Progenitor cell of endocrine pancreas (in vitro differentiated cells): ENCODE measurements at regions not wholly inside any gene's neighbourhood (a gene's known extent, or its start where the extent isn't known, plus 50 kb on each side); places are given as distances from the start of the nearest gene placed in this dataset.
"Not testable (repeated sequence)": the region's sequence is repeated elsewhere in the genome, so short reads cannot be mapped to it uniquely, and the experiment has no call there.

ENCODE experiments used
- DNase-seq: peaks from one replicate; pipeline ENCODE4 v3.0.0; 2021; ENCODE audit warnings: low spot score; ENCODE audit not compliant: unreplicated experiment
- H3K27ac Mint-ChIP-seq: 2 replicates; pipeline ENCODE4 v1.8.0; 2021; ENCODE audit warnings: mild to moderate bottlenecking, moderate library complexity, mixed read lengths
- H3K27me3 Mint-ChIP-seq: 2 replicates; pipeline ENCODE4 v1.8.0; 2021; ENCODE audit warnings: mixed read lengths
- H3K36me3 Mint-ChIP-seq: 2 replicates; pipeline ENCODE4 v1.8.0; 2022; ENCODE audit warnings: mixed read lengths; ENCODE audit not compliant: insufficient read depth
- H3K4me1 Mint-ChIP-seq: 2 replicates; pipeline ENCODE4 v1.8.0; 2021; ENCODE audit warnings: low read depth, mixed read lengths
- H3K4me3 Mint-ChIP-seq: 2 replicates; pipeline ENCODE4 v1.8.0; 2021; ENCODE audit warnings: low read depth, mild to moderate bottlenecking, moderate library complexity, mixed read lengths
- H3K9me3 Mint-ChIP-seq: 2 replicates; pipeline ENCODE4 v1.8.0; 2021; ENCODE audit warnings: low read depth, mixed read lengths
- TF ChIP-seq, protein P1 (sequence below): fragments of 200-600 bp; sonication (generic); IDR thresholded peaks from one replicate; pipeline ENCODE4 v1.5.0; 2021; ENCODE audit warnings: antibody characterized with exemption, mild to moderate bottlenecking; ENCODE audit not compliant: unreplicated experiment

DNA sequence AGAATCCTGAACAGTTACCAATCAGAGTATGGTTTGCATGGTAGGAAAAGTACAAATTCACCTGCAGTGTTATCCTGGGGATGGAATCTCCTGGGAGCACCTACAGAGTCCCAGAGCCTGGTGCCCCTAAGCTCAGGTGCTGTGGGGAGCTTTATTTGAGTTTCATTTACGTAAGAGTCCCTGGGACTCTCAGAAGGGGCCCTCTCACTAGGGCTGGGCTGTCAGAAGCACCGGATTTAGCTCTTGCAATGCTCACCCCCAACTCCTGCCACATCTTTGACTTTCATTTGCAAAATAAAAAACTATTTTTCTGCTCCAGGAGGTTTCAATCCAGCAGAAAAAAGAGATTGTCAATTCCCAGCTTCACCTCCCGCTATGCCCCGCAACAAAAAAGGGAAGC is 569.8 kb upstream of the B3GAT1 start:
- Mint-ChIP-seq H3K4me3 (no peak overlapping the region), H3K27me3 (peaks cover 24% of the 10 kb centered on the region), H3K27ac (no peak overlapping the region), H3K36me3 (no peaks in the 10 kb centered on the region), H3K9me3 (no peaks in the 10 kb centered on the region), H3K4me1 (no peaks in the 10 kb centered on the region)
- TF ChIP-seq, protein P1, sequence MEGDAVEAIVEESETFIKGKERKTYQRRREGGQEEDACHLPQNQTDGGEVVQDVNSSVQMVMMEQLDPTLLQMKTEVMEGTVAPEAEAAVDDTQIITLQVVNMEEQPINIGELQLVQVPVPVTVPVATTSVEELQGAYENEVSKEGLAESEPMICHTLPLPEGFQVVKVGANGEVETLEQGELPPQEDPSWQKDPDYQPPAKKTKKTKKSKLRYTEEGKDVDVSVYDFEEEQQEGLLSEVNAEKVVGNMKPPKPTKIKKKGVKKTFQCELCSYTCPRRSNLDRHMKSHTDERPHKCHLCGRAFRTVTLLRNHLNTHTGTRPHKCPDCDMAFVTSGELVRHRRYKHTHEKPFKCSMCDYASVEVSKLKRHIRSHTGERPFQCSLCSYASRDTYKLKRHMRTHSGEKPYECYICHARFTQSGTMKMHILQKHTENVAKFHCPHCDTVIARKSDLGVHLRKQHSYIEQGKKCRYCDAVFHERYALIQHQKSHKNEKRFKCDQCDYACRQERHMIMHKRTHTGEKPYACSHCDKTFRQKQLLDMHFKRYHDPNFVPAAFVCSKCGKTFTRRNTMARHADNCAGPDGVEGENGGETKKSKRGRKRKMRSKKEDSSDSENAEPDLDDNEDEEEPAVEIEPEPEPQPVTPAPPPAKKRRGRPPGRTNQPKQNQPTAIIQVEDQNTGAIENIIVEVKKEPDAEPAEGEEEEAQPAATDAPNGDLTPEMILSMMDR, result no peak
- DNase-seq, result no peak

DNA sequence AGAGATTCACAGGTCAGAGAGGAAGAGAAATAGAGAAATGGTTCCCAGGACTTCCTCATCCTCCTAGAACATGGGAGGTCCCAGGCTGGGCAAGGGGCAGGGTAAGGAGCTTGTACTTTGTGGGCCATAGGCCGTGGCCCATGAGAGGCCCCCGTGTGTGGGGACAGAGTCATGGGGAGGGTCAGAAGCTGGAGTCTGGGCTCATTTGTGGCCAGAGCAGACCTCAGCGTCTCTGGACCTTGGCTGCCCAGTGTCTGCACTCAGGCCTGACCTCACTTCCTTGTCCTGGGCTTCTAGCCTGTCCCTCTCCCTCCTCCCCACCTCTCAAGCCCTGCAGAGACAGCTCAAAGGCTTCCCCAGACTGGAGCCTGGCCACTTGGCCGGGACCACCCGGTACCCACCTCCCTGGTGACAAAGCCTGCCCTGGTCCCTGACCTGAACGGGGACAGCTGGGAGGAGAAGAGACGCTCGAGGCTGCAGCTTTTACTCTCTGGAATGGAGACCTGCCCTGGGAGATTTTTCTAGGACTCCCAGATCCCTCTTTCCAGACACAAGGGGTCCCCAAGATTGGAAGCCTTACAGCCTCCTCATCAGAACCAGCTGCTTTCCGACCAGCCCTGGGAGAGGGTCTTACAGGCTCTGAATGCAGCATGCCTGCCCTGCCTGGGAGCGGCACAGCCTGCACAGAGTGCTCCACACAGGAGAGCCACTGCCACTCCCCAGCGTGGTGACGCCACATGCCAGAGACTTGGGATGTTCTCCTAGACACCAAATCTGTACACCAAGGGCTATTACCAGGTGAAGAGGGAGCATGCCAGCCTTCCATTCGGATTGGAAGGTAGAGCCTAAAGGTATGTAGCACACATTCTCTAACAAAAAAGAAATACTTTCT is 569.0 kb upstream of the B3GAT1 start:
- Mint-ChIP-seq H3K27me3 (peaks cover 28% of the 10 kb centered on the region), H3K27ac (no peak overlapping the region), H3K36me3 (no peaks in the 10 kb centered on the region), H3K9me3 (no peaks in the 10 kb centered on the region), H3K4me3 (no peak overlapping the region), H3K4me1 (no peaks in the 10 kb centered on the region)
- no peak for DNase-seq
- TF ChIP-seq, protein P1, result no peak

DNA sequence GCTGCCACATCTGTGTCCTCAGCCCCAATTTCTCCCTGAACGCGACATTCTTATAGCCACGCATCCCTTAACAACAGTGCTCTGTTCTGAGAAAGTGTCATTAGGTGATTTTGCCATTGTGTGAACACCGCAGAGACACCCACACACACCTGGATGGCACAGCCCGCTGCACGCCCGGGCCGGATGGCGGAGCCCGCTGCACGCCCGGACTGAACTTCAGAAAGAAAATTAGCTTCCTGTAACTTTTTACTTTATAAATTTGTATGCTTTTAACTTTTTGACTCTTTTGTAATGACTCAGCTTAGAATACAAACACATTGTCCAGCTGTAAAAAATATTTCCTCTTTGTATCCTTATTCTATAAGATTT is 567.0 kb upstream of the B3GAT1 start:
- not testable (repeated sequence) for DNase-seq, H3K4me3 Mint-ChIP-seq, H3K27ac Mint-ChIP-seq

DNA sequence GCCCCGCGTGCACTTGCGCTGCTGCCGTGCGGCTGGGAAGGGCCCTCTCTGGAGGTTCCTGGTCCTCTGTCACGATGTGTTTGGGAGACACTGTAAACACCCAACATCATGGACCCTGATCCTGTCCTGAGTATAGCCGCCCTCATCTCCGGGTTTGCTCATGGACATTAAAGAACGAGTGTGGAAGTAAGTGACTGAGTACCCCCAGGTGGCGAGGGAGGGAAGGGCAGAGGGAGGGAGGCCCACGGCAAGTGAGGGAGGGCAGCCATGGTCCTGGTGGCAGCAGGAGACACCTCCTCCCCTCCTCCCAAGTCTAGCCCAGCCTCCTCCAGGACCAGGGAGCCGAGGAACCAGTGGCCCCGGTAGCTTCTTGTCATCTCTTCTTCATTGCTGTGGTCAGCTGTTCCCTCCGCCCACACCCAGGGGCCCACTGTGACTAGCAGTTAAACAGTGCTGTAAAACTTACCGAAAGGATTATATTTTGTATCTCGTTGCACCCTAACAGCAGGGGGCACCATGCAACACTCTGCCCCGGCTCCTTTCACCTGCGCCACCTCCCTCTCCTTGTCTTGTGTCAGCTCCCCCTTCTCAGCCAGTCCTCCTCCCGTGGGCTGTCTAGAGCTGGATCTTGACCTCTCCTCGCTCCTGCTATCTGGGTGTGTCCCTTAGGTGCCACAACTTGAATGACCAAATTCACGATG is 566.5 kb upstream of the B3GAT1 start:
- H3K4me3 Mint-ChIP-seq, result no peak overlapping the region
- no peaks in the 10 kb centered on the region for H3K36me3 Mint-ChIP-seq
- TF ChIP-seq, protein P1, result no peak
- H3K9me3 Mint-ChIP-seq, result no peaks in the 10 kb centered on the region
- no peak for DNase-seq
- H3K27ac Mint-ChIP-seq, result no peak overlapping the region
- peaks cover 26% of the 10 kb centered on the region for H3K27me3 Mint-ChIP-seq
- H3K4me1 Mint-ChIP-seq, result no peaks in the 10 kb centered on the region

More for the DNA sequence above, 567.0 kb upstream of the B3GAT1 start:
- peaks cover 25% of the 10 kb centered on the region for H3K27me3 Mint-ChIP-seq
- not testable (repeated sequence) for H3K4me1 Mint-ChIP-seq, H3K9me3 Mint-ChIP-seq, H3K36me3 Mint-ChIP-seq

DNA sequence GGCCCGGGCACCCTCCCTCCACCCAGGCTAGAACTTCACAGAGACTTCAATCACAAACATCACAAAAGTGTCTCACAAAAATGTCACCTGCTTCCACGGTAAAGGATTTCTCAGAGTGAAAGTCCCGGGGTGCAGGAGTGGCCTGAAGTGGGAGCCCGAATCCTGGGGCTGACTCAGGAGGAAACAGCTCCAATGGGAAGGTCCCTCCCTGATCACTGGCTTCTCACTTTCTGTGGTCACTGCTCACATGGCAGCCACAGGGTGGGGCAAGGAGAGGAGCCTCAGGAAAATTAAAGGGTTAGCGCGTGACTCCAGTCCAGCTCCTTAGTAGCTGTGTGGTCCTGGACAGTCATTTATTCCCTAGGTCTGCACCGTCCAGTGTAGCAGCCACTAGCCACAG is 564.5 kb upstream of the B3GAT1 start:
- DNase-seq, result no peak
- H3K36me3 Mint-ChIP-seq, result no peaks in the 10 kb centered on the region
- TF ChIP-seq, protein P1, result no peak
- no peak overlapping the region for H3K27ac Mint-ChIP-seq
- no peak overlapping the region for H3K4me3 Mint-ChIP-seq
- H3K9me3 Mint-ChIP-seq, result no peaks in the 10 kb centered on the region
- no peaks in the 10 kb centered on the region for H3K4me1 Mint-ChIP-seq
- peaks cover 30% of the 10 kb centered on the region for H3K27me3 Mint-ChIP-seq
